ENCODE measurements at regions not wholly inside any gene's neighbourhood (a gene's known extent, or its start where the extent isn't known, plus 50 kb on each side); places are given as distances from the start of the nearest gene placed in this dataset.

DNA sequence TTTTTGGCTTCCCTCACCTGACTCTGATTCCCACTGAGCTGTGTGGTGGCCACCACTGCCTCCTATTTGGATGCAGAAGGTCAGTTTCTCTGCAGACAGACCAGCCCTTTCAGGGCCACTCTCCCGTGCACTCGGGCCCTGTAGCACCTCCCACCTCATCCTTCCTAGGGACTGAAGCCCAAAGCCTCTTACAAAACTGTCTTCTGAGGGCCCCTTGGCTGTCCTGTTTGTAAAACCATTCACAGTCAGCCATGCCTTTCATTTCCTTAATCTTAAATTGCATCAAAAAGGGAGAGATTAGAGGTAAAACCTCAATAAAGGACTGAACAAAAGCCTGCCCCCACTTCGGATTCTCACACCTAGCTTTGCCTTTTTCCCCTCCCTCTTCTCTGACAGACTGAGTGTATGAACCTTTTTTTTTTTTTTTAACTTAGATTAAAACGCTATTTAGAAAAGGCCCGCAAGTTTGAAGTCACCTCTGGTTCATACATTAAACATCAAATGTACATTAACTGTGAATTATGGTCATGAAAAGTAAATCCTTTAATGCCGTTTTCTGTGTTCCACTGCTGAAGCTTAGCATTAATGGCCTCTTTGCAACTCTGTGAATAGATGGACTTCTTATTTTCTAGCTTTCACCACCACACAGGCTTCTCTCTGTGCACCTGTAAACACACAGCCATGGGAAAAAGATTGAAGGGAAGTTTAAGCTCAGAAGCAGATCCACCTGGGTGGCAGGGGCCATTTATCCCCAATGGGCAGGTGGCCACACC, 247.2 kb upstream of the CADM1 start:
- Mint-ChIP-seq H3K36me3 (ENCODE audit: low read depth) (no peaks in the 10 kb centered on the region), H3K4me1 (ENCODE audit: low read depth) (no peaks in the 10 kb centered on the region), H3K27me3 (ENCODE audit: low read depth) (no peaks in the 10 kb centered on the region), H3K9me3 (no peaks in the 10 kb centered on the region), H3K4me3 (no peak overlapping the region), H3K27ac (no peak overlapping the region)

DNA sequence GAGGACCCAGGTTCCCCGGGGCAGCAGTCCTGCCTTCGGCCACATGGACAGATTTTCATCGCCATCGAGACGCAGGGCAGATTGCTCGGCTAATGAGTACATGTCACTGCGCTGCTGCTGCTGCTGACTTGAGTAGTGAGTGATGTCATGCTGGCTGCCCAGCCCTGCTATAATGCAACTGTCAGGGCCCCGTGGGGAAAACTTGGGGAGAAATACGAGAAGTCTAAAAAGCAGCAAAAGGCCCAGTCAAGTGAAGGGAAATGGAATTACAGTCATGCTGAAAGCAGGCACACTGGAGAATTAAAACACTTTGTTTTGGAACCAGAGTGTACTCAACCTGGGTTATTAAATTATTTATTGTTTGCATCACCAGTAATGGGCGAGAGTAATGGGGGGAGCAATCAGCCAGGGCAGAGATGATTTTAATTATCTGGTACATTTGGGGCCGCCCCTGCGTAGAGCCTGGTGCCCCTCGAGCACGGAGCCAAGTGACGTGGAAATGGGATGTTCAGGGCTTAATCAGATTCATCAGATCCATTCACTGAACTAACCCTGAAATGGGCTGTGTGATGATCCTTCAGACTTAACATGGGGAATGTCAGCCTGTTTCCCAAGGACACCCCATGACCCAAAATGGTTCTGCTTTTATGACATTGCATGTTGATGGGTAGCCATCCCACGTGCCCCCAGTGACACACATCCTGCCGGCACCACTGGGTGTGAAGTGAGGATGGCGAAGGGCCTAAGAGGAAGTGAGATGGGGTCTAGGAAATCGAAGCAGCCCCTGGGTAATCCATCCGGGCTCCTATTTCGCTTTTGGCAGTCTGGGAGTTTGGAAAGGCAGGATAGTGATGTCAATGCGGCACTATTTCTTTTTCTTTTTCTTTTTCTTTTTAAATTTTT, 241.6 kb upstream of the CADM1 start:
- no peaks in the 10 kb centered on the region for H3K4me1 Mint-ChIP-seq (ENCODE audit: low read depth)
- no peaks in the 10 kb centered on the region for H3K36me3 Mint-ChIP-seq (ENCODE audit: low read depth)
- no peak overlapping the region for H3K4me3 Mint-ChIP-seq
- no peaks in the 10 kb centered on the region for H3K27me3 Mint-ChIP-seq (ENCODE audit: low read depth)
- H3K27ac Mint-ChIP-seq = no peak overlapping the region
- H3K9me3 Mint-ChIP-seq = no peaks in the 10 kb centered on the region

DNA sequence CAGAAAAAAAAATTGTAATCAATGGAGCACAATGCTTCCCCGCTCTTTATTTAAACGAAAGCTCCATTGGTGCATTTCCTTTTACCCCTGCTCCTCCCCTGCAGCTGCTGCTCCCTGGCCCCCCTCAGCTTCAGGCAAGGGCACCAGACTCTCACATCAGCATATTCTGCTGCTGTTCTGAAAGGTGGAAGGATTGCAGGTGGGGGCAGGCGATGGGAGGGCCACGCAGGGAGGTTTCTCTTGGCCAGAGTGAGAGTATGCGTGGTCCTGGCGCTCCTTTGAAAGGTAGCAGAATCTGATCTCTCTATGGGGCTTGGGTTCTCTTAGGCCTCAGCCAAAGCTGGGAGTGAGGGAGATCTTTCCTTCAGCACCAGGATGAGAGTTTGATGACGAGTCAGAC, 240.9 kb upstream of the CADM1 start:
- no peaks in the 10 kb centered on the region for H3K36me3 Mint-ChIP-seq (ENCODE audit: low read depth)
- H3K27me3 Mint-ChIP-seq (ENCODE audit: low read depth) = no peaks in the 10 kb centered on the region
- no peak overlapping the region for H3K4me3 Mint-ChIP-seq
- no peaks in the 10 kb centered on the region for H3K4me1 Mint-ChIP-seq (ENCODE audit: low read depth)
- no peaks in the 10 kb centered on the region for H3K9me3 Mint-ChIP-seq
- no peak overlapping the region for H3K27ac Mint-ChIP-seq

DNA sequence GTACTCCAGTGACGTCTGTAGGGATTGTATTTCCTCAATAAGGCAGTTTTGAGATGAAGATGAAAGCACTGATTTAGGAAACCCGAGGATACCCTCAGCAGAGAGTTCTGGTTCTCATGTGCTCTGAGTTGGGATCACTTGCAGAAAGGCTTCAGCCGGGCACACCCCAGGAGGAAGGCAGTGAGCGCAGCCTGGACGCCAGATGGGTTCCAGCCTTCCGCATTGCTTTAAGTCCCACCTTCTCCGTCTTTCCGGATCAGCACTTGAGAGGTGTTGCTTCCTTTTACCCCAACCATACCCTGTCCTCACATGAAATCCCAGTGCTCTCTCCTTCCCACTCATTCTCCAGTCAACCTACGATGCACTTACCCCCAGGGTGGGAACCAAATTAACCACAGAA, 239.5 kb upstream of the CADM1 start:
- Mint-ChIP-seq H3K4me1 (ENCODE audit: low read depth) (no peaks in the 10 kb centered on the region), H3K9me3 (no peaks in the 10 kb centered on the region), H3K4me3 (no peak overlapping the region), H3K27me3 (ENCODE audit: low read depth) (no peaks in the 10 kb centered on the region), H3K36me3 (ENCODE audit: low read depth) (no peaks in the 10 kb centered on the region), H3K27ac (no peak overlapping the region)

DNA sequence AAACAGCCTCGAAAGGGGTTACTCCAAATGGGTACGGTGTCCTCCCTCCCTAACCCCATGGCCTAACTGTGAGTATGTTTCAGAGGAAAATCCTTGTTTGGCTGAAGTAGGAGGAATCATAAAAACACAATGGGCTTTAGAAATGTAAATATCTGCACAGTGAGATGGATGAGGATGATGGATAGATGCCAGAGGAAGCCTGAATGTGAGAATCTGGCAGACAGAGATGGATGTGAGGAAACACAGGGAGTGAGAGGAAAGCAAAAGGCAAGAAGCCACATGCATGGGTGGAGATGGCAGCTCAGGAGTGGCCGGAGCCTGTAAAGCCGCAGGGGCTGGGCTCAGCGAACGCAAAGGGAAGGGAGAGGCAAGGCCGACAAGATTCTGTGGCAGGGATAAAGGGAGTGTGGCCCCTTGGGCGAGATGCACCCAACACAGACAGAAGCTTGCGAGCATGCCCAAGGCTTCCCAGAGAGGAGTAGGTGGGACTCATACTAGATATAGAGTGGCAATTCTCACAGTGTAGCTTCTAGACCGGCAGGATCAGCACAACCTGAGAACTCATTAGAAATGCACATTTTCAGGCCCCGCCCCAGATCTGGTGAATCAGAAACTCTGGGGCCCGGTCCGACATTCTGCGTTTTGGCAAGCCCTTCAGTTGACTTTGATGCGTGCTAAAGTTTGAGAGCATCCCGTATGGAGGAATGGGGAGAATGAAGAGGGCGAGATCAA, 237.3 kb upstream of the CADM1 start:
- Mint-ChIP-seq H3K27ac (no peak overlapping the region), H3K9me3 (no peaks in the 10 kb centered on the region), H3K36me3 (ENCODE audit: low read depth) (no peaks in the 10 kb centered on the region), H3K4me1 (ENCODE audit: low read depth) (no peaks in the 10 kb centered on the region), H3K27me3 (ENCODE audit: low read depth) (no peaks in the 10 kb centered on the region), H3K4me3 (no peak overlapping the region)

DNA sequence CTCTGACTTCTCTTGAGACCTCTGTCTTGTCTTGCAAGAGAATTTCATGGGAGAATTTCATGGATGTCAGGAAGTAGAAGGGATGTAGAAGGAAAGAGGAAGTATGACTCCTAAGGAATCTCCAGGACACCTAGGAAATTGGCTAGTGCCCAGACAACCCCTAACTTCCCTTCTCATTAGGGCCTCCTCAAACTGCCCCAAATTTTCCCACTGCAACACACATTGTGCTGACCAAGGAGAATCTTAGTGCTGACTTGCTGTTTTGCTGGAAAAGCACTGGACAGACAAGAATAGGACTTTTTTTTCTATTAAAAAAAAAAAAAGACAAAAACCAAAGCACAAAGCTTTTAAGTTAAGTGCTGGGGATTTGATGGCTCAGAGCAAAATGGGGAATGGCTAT, 236.1 kb upstream of the CADM1 start:
- H3K27ac Mint-ChIP-seq = no peak overlapping the region
- H3K9me3 Mint-ChIP-seq = no peaks in the 10 kb centered on the region
- no peaks in the 10 kb centered on the region for H3K4me1 Mint-ChIP-seq (ENCODE audit: low read depth)
- H3K4me3 Mint-ChIP-seq = no peak overlapping the region
- no peaks in the 10 kb centered on the region for H3K27me3 Mint-ChIP-seq (ENCODE audit: low read depth)
- no peaks in the 10 kb centered on the region for H3K36me3 Mint-ChIP-seq (ENCODE audit: low read depth)

DNA sequence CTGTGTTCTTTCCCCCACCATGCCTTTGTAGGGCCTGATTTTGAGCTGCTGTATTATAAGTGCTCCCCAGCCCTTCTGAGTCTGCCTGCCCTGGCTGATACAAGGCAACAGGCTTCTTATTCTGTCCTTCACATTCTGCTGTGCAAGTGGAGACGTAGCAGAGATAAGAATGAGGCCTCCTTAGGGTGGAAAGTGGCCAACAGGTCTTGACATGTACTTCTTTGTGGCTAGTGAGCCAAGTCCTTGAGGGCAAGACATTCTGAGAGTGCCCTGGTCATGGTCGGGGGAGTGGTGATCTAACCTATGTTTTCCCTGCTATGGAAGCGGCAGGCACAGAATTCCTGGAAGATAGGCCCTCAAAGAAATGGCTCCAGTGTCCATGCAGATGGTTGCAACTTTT, 235.7 kb upstream of the CADM1 start:
- Mint-ChIP-seq H3K27me3 (ENCODE audit: low read depth) (no peaks in the 10 kb centered on the region), H3K4me3 (no peak overlapping the region), H3K36me3 (ENCODE audit: low read depth) (no peaks in the 10 kb centered on the region), H3K27ac (no peak overlapping the region), H3K4me1 (ENCODE audit: low read depth) (no peaks in the 10 kb centered on the region), H3K9me3 (no peaks in the 10 kb centered on the region)

DNA sequence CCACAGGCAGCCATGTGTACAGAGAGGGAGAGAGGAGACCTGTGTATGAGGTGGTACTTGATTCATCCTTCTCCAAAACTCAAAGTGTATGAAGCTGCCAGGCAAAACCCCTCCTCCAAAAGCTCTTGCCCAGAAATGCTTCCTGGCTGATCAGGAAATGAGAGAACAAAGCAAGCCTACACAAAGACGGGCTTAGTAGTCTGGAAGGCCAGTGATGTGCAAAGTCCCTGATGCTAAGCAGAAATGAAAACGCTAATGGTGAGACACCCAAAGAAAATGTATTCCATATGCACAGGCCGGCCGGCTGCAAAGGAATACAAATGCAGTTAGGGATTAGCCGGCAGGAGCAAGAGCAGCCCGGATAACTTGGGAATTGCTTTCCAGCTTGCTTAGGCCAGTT, 234.9 kb upstream of the CADM1 start:
- H3K27me3 Mint-ChIP-seq (ENCODE audit: low read depth) = no peaks in the 10 kb centered on the region
- no peak overlapping the region for H3K27ac Mint-ChIP-seq
- H3K36me3 Mint-ChIP-seq (ENCODE audit: low read depth) = no peaks in the 10 kb centered on the region
- H3K4me1 Mint-ChIP-seq (ENCODE audit: low read depth) = no peaks in the 10 kb centered on the region
- H3K4me3 Mint-ChIP-seq = no peak overlapping the region
- H3K9me3 Mint-ChIP-seq = no peaks in the 10 kb centered on the region

DNA sequence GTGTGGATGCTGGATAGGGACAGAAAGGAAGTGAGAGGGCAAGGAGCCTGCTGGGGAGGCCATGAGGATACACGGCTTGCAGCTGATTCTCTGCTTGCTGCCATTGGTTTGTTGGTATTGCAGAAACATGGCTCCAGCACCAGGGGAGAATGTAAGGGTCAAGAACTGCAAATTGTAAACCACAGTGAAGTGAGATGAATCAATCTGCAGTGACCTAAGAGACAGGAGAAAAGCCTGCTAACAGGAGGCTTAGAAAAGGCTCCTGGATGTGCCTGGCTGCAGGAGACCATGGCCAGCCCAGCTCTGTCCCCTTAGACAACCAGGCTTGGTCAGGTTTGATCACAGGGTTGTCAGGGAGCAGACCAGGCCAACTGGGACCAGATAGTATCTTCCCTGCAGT, 233.7 kb upstream of the CADM1 start:
- Mint-ChIP-seq H3K9me3 (no peaks in the 10 kb centered on the region), H3K4me3 (no peak overlapping the region), H3K4me1 (ENCODE audit: low read depth) (no peaks in the 10 kb centered on the region), H3K36me3 (ENCODE audit: low read depth) (no peaks in the 10 kb centered on the region), H3K27ac (no peak overlapping the region), H3K27me3 (ENCODE audit: low read depth) (no peaks in the 10 kb centered on the region)

DNA sequence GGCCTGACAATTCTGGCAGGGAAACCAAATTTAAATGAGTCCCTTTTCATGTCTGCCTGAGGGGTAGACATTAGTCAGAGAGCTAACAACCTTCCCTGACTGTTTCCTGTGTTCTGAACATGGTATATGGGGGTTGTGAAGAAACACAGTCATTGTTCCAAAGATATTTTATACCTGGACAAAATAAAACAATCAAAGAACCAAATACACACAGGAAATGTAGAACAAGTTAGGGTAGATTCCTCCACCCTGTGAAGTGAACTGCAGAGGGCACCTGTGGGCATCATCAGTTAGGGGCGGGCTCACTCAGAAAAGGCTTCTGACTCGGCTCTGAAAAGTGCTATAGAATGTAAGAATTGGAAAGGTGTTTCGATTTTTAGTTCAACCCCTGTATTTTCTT, 231.9 kb upstream of the CADM1 start:
- H3K4me3 Mint-ChIP-seq = no peak overlapping the region
- H3K9me3 Mint-ChIP-seq = no peaks in the 10 kb centered on the region
- H3K27ac Mint-ChIP-seq = no peak overlapping the region
- no peaks in the 10 kb centered on the region for H3K36me3 Mint-ChIP-seq (ENCODE audit: low read depth)
- H3K4me1 Mint-ChIP-seq (ENCODE audit: low read depth) = no peaks in the 10 kb centered on the region
- no peaks in the 10 kb centered on the region for H3K27me3 Mint-ChIP-seq (ENCODE audit: low read depth)

DNA sequence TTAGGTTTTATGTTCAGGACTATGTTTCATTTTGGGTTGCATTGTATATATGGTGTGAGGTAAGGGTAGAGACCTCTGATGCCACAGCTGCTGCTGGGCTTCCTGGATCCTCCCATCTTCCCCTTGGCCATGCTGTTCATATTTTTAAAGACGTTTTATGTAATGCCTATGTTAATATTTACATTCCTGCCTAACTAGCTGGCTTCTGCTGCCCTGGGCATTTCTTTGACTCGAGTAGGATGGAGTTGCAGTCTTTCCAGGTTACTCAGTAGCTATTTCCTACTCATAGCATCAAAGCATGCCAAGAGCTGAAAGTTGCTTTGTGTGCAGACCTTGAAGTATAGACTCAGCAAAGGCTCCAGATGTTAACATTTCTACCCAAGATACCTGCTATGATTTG, 220.5 kb upstream of the CADM1 start:
- Mint-ChIP-seq H3K27me3 (ENCODE audit: low read depth) (peaks cover 4% of the 10 kb centered on the region), H3K36me3 (ENCODE audit: low read depth) (no peaks in the 10 kb centered on the region), H3K4me3 (no peak overlapping the region), H3K27ac (no peak overlapping the region), H3K4me1 (ENCODE audit: low read depth) (peaks cover 2% of the 10 kb centered on the region), H3K9me3 (no peaks in the 10 kb centered on the region)

DNA sequence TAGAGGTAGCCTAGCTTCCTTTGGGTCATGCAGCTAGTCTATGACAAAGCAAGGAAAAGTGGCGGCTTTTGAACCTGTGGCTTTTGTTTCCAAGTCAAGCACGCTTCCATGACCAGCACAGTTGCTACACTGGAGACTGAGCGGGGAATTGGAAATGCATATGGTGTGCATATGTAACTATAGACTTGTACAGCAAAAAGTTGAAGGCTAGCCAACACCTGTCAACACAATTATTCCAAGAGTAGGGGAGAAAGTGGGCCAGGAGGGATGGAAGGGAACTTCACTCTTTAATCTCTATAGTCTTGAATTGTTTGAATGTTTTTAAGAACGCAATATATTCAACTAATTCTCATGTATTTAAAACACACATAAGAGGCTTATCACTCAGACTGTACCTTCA, 218.5 kb upstream of the CADM1 start:
- Mint-ChIP-seq H3K4me3 (no peak overlapping the region), H3K27ac (no peak overlapping the region), H3K36me3 (ENCODE audit: low read depth) (no peaks in the 10 kb centered on the region), H3K27me3 (ENCODE audit: low read depth) (peaks cover 4% of the 10 kb centered on the region), H3K4me1 (ENCODE audit: low read depth) (peaks cover 2% of the 10 kb centered on the region), H3K9me3 (no peaks in the 10 kb centered on the region)

DNA sequence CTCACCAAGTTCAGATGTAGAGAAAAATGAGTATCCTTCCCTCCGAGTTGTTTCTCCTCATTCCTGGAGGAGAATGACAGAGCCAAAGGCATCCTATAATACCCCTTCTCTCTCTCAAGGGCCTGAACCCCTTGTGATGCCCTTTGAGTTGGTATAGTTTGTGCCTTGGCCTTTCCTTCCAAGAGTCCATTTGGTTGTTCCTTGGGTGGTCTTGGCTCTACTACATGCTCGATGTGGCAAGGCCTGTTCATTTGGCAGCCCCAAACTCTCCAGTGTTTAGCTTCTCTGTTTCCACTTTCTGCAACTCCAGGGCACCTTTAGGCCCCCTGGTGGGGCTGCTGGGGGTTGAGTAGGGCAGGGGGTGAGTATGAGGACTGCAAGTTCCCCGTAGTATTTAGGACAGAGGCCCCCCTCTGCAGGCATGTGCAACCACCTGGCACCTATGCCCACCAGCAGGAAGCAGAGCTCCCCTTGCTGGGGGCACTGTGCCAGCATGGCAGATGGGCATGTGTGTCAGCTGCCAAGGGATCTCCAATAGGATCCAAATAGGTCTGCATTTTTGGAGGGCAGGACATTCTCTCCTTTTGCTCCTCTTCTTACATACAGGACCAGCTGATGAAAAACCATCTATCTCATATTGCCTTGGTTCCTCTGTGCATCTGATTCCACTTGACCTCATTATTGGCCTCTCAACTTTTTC, 217.2 kb upstream of the CADM1 start:
- Mint-ChIP-seq H3K4me3 (no peak overlapping the region), H3K9me3 (no peaks in the 10 kb centered on the region), H3K27me3 (ENCODE audit: low read depth) (peaks cover 3% of the 10 kb centered on the region), H3K4me1 (ENCODE audit: low read depth) (peaks cover 2% of the 10 kb centered on the region), H3K27ac (no peak overlapping the region), H3K36me3 (ENCODE audit: low read depth) (no peaks in the 10 kb centered on the region)

DNA sequence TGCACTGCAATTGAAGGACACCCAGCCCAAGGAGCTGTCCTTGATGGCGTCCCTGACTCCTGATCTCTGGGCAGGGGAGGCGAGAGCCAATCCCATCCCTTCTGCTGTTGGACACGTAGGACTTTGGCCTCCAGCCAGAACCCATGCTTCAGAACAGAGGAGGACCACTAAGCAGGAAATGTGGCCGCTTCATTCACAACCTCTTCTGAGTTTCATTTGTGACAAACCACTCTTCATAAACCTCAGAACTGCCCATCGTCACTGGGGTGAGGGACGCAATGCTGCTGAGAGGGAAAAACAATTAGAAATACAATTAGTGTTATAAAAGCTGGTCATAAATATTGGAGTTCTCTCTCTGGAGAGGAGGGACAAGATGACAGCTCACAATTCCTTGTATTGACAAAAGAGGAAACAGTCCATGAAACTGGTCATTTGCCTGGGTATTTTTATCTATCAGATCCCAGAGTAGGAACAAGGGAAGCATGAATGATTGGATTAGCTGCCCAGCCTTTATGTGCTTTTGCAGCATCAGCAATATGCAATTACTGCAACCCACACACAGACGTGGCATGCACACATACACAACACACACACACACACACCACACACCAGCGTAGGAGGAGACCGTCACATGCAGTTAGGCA, 216.5 kb upstream of the CADM1 start:
- no peaks in the 10 kb centered on the region for H3K9me3 Mint-ChIP-seq
- H3K4me3 Mint-ChIP-seq = no peak overlapping the region
- peaks cover 2% of the 10 kb centered on the region for H3K4me1 Mint-ChIP-seq (ENCODE audit: low read depth)
- no peak overlapping the region for H3K27ac Mint-ChIP-seq
- H3K27me3 Mint-ChIP-seq (ENCODE audit: low read depth) = no peaks in the 10 kb centered on the region
- no peaks in the 10 kb centered on the region for H3K36me3 Mint-ChIP-seq (ENCODE audit: low read depth)
